NCI-H446 (cell line): ENCODE measurements at regions not wholly inside any gene's neighbourhood (a gene's known extent, or its start where the extent isn't known, plus 50 kb on each side); places are given as distances from the start of the nearest gene placed in this dataset.

Source experiments
- DNase-seq, 2 experiments: peaks; one replicate each; lab custom pipeline; 2025; lab: John Stamatoyannopoulos, UW

DNA sequence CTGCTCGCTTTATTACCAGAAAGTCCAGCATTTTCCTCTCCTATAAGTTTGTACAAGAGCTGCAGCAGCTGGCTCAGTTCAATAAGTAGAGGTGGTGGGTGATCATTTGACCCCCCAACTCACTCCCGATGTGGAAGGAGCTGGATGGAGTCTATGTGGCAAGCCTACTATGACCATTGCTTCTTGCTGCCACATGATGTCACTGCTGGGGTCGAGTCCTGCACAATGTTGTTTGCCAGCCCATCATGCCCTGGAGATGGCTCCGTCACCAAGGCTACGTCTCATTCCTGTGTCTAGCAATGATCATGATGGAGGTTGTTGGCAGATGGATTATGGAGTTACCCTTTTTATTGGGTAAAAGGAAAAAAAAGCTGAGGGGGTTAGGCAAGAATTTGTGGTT is 266.3 kb downstream of the PSAT1 start:
- DNase-seq: no peak

DNA sequence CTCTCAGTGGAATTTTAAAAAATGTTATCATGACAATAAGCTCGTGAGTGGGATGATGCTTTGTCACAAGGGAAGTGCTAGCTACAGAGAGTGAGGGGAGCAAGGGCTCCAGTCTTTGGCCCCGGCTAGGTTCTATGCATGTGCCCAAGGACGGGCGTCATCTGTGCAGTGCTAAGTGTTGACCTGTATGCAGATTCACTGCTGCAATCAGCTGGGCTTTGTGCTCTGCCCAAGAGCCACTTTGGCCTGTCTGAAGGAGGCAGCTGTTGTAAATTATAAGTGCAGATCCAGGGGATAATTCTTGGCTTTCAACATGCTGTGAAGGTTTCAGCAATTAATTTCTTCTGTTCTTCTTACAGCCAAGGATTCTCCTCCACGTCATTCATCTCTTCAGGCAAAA is 268.6 kb downstream of the PSAT1 start:
- no peak for DNase-seq

DNA sequence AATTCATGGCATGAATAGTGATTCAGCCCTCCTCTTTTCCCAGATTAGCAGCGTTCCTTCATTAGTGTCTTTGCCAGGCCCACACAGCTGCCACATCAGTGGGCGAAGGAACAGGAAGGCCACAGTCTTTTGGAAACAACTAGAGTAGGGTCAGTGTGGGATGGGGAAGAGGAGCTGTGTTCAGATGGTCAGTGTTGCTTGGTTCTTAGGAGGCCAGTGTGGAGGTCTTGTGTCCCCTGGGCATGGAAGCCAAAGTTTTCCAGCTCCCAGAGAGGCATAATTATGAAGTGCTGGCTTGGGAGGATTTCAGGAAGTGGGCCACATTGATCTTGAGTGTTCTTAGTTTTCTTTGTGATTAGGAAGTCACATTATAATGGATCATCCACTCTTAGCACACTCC is 269.6 kb downstream of the PSAT1 start:
- DNase-seq: no peak

DNA sequence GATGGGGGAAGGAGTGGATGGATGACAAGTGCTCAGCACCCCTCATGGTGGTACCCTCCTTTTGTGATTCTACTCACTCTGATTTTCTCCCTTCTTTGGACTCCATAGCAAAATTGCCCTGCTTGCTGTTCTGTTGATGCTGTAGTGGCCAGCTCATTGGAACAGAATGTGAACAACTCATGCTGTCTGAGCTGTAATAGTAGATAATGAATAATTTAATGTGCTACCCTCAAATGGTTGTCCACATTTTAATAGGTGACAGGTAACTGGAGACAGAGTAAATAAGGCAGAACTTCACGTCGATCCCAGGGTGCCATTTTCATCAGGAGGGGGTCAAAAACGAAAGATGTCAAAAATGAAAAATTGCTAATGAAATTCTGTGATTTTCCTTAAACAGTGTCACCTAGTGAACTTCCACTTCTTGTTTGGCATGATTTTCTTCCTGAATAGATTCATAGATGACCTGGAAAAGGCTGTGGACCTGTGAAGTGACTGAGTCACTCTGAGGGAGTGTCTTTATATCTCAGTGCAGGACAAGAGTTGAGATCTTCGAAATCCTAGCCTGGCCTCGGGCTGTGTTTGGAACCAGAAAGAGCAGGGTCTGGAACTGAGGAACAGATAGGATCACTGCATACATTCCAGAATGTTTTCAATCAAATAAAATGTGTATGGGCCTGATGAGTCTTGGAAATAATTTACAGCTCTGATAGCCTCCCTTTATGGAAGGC is 270.2 kb downstream of the PSAT1 start:
- DNase-seq: no peak

DNA sequence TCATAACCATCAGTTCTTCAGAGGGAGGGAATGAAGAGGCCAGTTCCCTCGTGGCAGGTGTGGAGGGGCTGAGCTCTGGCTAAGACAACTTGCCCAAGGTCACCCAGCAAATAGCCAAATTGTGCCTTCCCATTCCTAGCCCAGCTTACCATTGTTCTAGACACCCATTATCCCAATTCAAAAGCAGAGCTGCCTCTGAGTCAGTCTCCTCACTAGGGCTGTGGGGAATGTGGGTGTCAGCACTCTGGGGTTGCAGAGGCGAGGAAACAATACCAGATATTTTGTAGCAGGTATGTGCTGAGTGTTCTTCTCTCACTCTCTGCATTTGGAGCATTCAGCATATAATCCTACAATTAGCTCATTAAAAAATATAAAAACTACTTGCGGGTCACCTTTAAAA is 270.8 kb downstream of the PSAT1 start:
- no peak for DNase-seq

DNA sequence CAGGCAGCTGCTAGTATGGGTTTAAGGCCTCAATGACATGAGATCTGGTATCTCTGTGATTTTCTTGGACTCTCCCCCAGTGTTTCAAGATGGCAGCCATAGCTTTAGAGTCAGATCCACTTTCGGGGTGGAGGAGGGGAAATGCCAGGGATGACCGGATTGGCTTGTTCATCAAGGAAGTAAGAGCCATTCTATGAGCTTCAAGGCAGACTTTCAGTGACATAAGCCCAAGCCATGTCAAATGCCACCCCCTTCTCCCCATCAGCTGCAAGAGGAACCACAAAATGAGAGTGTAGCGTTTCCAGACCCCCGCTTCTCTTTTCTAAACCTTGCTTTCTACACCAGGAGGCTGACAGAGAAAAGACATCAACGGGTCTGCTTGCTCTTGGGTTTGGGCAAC is 271.8 kb downstream of the PSAT1 start:
- DNase-seq: no peak

DNA sequence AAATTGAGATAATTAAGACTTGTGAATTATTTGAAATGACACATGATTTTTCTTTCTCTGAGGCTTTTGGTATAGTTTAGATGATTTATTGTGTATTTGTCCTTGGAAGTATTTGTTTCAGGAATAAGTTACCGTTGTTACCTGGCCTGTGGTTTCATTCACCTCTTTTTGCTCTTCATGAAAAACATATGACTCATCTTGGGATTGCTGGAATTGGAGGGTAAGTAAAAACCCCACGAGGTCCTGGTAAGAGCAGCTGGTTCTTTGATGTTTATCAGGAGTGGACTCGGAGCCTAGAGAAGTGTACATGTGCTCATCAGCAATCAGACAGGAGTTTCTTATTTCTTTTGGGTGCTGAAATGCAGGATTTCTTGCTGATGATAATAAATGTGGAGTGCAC is 275.3 kb downstream of the PSAT1 start:
- no peak for DNase-seq

DNA sequence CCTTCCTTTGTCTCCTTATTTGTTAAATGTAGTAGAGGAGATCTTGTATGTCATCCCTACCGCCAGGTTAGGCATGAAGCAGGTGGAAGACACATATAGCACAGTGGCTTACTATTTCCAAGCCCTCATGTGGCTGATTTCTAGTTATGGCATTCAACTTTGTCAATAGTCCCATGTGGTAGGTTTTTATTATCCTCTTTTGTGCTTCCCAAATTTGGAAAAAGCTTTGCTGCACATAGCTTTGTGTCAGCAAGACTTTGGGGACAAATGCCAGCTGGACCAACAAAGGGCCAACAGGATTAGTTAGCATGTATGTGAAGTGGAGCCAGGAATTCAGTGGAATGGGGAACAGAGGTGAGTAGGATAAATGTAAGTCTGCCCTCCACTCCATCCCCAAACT is 276.3 kb downstream of the PSAT1 start:
- no peak for DNase-seq

DNA sequence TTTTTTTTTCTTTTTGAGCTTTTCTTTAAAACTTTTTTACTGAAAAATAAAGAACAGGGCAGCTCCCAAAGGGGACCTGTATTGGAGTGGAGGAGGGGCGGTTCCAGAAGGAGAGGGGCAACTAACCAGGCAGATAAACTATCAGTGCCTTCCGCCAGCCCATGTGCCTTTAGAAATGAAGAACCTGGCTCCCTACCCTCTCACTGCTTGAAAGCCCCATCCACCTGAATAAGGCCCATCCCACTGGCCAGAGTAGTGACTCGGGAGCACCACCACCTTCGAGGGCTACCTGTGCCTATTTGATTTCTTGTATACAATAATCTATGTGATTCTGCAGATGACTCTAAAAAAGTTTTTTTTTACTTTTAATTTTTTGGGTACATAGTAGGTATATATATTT is 276.7 kb downstream of the PSAT1 start:
- no peak for DNase-seq

DNA sequence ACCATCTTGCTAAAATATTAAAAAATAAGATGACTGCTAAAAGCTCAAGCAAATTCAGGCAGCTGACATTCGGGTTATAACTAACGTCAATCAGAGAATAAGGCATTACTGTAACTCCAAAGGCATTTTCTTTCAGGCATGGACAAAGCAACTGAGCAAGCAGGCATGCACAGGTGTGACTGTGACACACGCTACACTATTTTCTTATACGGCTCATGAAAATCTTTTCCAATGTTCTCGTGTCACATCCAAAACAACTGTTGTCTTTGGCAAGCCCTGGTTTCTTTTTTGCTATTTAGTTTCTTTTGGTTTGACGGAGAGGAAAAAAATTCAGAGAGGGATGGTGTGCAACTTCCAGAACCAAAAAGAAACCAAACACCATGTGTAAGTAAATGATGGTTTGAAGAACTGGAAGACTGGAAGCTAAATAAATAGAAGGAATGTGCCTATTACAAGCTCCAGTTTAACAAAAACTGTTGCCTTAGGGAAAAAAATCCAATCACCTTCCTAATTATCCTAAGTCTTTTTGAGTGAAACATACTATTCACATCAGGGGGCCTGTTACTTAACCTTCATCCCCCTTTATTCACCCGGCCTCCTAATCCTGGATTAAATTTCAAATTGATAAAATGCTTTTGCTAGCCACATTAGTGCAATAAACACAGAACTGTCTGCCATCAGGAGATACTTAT is 277.6 kb downstream of the PSAT1 start:
- no peak for DNase-seq

DNA sequence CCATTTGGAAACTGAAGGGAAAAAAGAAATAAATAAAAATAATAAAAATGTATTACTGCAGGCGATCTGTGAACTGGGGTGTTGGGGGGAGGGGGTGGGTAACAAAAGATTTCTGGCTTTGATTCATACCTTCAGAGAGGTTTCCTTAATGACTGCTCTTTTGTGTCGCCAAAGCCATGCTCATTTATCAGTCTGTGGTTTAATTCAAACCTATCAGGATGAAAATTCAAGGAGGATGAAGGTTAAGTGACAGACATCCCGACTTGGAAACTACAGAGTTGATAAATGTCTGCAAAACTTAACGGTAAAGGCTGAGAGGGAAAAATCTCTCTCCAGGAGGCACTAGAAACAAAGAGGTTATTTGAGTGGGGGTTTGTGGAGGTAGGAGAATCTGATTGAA is 278.2 kb downstream of the PSAT1 start:
- DNase-seq: no peak

DNA sequence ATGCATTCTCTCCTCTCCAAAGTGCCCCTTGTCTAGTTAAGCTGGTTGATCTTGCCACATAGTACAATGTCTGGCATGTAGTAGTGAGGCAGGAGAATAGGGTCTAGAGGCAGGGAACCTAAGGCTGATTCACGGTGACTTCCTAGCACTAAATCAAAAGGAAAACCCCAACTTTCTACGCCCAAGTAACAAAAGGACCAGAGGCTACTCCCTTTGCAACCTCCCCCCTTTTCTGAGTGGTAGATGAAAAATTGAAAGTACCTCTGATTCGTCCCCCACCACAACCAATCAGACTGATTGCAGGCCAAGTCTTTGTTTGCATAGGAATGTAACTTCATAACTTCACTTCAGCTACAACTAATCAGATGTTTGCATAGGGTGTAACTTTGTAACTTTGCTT is 278.8 kb downstream of the PSAT1 start:
- no peak for DNase-seq

DNA sequence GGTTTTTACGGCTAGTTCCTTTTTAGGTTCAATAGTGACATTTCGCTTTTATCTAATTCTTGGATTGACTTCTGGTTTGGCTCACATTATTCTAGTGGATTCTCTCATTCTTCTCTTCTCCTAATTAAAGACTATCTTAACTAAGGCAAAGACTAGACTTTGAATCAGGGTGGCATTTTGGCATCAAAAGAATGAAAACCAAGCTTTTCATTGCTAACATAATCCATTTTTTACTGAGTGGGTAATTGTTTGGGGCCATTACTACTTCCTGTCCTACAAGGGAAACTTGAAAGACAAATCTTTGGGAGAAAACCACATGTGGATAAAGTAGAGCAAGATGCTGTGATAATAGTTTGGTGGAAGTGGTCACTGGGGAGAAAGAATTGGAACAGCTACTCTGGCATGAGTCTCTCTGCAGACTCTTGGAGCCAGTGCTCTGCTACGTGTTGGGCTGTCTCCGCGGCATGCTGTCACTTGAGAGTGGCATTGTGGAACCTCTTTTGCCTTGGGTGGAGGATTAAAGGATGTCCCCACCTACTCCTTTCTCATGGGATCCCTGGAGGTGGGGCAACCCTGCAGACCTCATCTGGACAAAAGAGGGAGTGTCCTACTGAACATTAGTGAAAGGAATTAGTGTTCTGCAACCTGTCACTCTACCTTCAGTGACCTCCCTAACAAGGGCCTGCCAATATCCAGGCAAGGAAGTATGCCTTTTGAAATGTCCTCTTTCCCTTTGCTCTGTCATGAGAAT is 280.4 kb downstream of the PSAT1 start:
- DNase-seq: no peak

DNA sequence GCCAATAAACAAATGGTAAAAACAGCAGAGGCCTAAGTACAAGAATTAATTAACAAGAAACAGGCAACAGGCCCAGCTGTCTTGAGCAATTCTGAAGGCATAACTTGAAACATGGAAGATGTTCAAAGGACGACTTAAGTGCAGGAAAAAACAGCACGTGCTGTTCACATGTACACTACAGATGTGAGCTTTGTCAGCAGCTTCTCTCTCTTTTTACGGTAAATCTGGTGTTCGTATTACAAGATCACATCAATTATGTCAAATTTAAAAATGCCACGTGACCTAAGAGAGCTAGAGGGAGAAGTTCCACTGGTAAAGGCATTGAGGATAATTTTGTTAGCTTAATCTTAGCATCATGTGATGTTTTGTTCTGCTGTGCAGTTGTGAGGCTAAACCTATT is 281.1 kb downstream of the PSAT1 start:
- DNase-seq: no peak

DNA sequence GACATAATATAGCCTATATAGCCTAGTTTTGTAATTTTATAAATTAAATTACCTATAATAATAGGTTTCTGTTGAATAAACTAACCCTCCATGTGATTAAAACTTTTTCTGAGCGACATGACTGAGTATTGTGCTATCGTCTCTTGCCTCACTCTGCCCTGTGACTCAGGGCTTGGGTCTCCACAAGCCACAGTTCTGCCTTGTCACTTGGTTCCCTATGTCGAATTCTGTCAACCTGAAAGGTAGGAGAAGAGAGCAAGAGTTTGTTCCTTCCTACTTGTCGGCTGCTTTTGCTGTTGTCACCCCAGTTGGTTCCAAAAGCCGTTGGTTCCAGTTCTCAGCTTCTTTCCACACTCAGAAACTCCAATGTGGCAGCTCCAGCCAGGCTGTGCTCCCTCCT is 285.9 kb downstream of the PSAT1 start:
- no peak for DNase-seq

DNA sequence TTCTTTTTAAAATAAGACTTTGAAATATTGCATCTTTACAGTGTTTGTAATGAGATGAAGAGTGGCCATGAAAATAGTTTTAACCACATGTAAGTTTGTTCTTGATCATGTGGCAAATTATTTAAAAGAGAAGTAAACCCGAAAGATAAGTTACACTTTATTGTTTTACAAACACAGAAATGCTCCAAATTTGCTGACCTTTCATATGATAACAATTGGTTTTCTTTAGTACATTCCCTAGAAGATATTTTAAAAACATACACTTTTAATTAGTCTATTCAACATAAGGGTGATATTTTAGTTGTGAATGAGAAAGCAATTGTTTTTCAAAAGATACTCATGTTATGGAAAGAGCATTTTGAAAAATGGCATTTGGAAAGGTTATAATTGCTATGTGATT is 287.7 kb downstream of the PSAT1 start:
- DNase-seq: no peak

DNA sequence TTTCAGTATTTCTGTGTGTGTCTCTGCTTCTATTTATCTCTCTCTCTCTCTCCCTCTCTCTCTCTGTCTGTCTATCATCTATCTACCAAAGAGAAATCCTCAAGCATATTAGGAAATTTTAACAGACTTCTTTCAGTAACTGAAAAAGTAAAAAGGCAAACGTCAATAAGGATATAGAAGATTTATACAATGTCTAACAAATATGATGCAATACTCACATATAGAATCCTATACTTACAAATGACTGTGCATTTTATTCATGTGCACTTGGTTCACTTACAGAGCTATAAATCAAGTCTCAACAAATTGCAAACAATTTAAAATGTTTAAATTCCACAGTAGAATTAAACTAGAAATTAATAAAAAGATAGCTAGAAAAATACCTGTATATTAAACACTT is 289.0 kb downstream of the PSAT1 start:
- no peak for DNase-seq

DNA sequence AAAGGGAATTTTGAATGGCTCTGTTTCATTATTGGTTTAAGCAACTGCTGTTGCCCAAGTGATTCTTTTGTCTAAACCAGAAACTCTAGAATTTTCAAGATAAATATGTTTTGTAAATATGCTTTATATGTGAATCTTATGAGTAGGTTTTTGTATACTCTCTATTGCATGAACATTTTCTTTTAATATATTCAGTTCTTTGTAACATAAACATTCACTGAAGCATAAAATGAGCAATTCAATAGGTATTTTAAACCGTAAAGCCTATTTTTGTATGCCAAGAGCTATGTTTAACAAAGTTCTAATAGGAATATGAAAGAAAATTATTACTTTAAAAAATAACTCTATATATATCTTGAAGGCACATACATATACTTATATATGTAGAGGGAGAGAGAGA is 293.1 kb downstream of the PSAT1 start:
- DNase-seq: no peak

DNA sequence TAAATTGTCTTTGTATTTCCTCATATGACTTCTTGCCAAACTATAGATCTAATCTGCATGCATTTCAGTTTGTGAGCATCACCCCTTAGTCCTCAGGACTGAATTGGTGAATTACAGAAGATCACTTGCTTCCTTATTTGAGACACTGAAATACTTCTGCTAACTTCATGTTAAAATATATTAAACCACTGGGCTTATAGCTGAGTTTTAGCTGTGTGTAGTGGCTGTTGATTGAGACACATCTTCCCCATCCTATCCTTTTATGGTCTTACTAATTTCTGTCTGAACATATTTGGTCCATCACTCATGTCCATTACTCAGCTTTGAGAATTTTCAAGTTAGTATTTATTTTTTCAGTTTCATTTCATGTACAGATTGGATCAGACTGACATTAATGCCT is 295.9 kb downstream of the PSAT1 start:
- no peak for DNase-seq

DNA sequence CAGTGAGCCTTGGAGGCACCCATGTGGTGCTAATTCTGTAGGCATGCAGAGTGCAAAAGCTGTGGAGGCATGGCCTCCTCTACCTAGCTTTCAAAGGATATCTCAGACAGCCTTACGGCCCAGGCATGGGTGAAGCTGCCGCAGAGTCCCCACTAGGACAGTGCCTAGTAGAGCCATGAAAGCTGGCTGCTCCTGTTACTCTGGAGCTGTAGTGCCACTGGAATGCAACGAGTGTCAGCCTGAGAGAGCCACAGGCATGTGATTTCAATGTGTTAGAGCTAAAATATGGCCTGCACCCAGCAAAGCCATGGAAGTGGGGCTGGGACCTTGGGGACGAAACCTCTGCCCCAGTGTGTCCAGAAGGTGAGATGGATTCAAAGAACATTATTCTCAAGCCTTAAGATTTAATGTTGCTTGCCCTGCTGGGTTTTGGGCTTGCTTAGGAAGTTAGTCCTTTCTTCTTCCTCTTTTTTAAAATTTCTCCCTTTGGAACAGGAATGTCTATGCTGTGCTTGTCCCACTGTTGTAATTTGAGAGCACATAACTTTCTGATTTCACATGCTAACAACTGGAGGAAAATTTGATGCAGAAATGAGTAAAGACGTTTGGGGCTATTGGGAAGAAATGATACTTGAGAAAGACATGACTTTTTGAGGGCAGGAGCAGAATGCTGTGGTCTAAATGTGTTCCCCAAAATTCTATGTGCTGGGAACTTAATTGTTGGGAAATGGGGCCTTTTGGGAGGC is 298.4 kb downstream of the PSAT1 start:
- no peak for DNase-seq

DNA sequence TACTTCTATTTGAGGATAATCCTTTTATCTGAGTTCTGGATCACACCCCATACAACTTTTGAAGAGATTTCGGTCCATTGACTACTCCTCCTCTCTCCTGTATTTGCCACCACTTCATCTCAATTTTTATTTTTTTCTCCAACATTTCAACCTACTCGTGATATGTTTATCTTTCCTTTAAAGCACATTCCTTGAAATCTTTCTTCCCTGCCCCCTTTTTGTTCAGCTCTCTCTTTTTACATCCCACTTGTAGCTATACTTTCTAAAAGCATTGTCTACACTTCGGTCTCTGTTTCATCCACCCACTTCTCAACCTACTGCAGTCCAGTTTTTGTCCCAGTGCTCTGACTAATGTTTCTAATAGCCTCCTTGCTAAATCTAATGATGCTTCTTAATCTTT is 299.4 kb downstream of the PSAT1 start:
- no peak for DNase-seq

DNA sequence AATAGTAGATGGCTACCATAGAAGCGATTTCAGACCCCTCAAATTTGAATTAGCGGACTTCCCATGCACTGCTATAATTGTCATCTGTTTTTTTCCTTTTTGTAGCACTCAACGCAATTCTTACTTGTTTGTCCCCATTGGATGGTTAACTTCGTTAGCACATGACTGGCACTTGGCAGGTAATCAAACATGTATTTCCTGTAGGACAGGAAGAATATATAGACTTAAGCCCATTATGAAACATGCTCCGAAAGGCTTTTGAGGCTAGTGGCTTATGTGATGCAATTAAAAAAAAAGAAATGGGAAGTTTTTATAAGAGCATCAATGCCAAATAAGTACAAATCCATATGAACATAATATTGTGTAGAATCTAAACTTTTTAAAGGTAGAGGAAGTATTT is 301.2 kb downstream of the PSAT1 start:
- no peak for DNase-seq

DNA sequence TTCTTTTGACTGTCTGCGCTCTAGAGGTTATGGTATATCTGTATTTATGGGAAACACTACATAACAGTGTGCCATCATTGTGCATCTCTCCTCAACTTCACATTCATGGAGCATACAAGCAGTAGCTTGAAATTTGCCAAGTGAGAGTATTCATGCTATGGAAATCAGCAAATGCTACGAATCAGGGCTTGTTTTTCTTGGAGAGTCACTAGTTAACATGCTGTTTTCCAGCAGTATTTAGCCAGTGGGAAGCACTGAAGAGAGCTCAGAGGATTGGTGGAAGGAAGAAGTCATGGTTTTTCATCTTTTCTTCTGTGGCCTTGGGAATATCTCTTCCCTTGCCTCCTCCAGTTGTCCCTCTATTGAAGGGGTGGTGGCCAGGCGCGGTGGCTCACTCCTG is 303.0 kb downstream of the PSAT1 start:
- no peak for DNase-seq
